Activated CD4-positive, alpha-beta T cell treated with anti-CD3 and anti-CD28 coated beads, Interleukin-2, amount 50 U/mL, for 48 hours (primary cell): ENCODE measurements at regions not wholly inside any gene's neighbourhood (a gene's known extent, or its start where the extent isn't known, plus 50 kb on each side); places are given as distances from the start of the nearest gene placed in this dataset.

Experiments
- DNase-seq, 2 experiments: peaks; one replicate each; pipeline ENCODE4 v3.0.0-alpha.2; 2020

DNA sequence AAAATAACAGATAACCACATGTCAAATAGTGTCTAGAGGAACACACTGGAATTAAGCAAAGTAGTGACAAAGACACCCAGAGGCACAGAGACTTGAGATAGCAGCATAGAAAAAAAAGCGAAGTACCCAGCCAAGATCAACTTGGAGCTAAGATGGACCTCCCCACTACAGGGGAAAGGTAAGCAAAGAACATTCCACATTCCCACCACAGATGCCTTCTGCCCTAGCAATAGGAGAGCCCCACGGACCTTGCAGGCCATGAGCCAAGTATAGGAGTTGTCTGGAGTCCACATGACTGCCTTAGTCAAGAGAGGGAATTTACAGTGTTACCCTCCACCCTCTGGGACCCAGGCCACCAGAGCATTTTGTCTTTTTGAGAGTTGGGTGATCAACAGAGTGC is 110.7 kb upstream of the SPRY2 start:
- DNase-seq, result no peak

- no peak for DNase-seq
These were observed 109.5 kb upstream of the SPRY2 start for GRCh38 chr13:80450386-80450785.

GRCh38 chr13:80448725-80449124 is 107.8 kb upstream of the SPRY2 start:
- DNase-seq, result no peak

DNA sequence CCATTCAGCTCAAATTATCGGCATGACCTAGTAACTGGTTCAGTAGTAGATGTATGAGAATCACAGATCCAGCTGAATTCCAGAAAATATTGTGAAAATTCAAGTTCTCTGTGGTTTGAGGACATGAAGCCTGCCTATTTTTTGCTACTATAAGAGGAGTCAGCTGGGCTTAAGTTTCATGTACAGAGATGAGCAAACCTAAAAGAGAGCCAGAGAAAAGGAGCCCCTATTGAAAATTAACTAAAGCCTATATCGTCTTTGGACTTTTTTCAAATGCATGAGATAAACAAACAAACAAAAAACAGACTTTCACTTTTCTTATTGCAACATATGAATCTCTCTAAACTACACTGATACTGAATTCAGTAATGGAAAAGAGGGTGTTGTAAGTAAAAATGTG is 106.8 kb upstream of the SPRY2 start:
- no peak for DNase-seq

DNA sequence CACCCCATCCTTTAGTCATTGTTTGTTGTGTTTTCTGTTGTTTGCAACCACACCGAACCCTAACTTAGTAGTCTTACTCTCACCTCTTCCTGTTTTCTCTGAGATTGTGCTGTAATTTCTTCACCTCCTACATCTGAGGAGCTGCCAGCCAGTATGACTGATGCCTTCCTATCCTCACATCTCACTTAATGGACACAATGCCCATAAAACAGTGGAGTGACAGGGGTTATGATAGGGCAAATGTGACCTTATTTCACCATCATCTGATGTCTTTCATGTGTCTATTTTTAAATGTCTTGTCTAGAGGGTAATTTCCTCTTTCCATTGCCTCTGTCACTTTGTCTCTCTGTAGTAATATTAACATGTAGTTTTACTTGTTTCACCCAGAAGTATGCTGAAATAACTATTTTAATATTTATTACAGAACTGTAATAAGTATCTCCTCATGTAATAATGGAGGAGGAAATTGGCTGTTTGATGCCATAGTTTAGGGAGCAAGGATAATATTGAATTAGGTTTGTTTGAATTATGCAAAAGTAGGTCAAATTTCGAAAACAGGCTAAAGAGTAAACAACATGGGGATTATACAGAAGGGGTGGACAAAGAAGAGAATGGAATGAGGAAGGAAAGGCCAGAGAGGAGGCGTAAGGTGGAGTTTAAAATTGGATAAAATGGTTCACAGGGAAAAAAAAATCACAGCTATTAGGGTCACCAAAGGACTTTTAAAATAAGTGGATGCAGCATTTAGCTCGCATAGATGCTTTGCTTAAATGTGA is 103.5 kb upstream of the SPRY2 start:
- DNase-seq, result no peak

GRCh38 chr13:80442609-80443008 is 101.7 kb upstream of the SPRY2 start:
- DNase-seq, result no peak

- no peak for DNase-seq
These were observed 101.0 kb upstream of the SPRY2 start for GRCh38 chr13:80441968-80442367.

GRCh38 chr13:80438521-80438920 is 97.6 kb upstream of the SPRY2 start:
- DNase-seq, result no peak

DNA sequence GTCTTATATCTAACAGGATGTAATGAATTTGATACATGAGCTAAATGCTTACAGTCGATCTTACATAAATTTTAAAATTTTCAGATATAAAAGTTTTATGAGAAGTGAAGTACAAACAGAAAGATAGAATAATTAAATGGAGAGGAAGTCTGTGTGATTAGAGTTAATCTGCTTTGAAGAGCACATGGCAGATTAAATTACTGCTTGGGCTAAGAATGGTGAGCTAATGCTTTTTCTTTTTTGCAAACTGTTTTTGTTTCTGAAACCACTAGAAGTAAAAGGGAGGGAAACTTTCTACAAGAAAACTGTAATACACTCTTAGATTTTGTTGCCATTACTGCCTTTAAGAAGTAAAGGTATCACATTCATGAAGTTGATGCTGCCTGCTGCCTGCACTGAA is 96.3 kb upstream of the SPRY2 start:
- no peak for DNase-seq

GRCh38 chr13:80436571-80437169 is 95.7 kb upstream of the SPRY2 start:
- DNase-seq, result no peak

- DNase-seq, result no peak
These were observed 89.6 kb upstream of the SPRY2 start for GRCh38 chr13:80430561-80430960.

GRCh38 chr13:80428349-80429096 is 87.6 kb upstream of the SPRY2 start:
- DNase-seq, result no peak

GRCh38 chr13:80419416-80419815 is 78.5 kb upstream of the SPRY2 start:
- DNase-seq, result no peak

DNA sequence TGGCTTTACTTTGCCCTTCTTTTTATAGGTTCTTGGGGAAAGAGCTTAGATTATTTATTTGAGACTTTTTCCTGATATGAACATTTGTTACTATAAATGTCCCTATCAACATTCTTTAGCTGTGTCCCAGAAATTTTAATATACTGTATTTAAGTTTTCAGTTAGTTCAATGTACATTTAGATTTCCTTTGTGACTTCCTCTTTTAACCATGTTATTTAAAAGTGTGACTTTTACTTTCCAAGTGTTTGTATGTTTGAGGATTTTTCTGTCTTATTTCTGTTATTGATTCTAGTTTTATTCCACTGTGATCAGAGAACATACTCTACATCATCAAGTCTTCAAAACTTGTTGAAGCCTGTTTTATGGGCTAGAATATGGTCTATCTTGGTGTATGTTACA is 72.7 kb upstream of the SPRY2 start:
- DNase-seq, result no peak

DNA sequence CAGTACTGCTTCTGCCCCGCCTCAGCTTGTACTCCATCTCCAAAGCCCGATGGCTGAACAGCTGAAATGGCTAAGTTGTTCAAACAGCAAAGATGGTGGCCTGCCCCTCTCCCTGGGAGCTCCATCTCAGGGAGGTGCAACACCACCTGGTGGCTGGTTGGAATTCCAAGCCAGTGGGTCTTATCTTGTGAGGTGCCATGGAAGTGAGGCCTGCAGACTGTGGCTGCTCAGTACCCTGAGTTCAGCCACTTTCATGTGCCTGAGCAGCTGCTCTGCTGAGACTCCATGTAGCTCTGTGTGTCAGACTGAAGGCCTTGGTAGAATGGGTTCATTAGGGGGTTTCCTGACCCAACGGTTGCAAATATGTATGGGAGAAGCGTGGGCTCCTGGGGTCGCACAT is 67.3 kb upstream of the SPRY2 start:
- DNase-seq, result no peak

DNA sequence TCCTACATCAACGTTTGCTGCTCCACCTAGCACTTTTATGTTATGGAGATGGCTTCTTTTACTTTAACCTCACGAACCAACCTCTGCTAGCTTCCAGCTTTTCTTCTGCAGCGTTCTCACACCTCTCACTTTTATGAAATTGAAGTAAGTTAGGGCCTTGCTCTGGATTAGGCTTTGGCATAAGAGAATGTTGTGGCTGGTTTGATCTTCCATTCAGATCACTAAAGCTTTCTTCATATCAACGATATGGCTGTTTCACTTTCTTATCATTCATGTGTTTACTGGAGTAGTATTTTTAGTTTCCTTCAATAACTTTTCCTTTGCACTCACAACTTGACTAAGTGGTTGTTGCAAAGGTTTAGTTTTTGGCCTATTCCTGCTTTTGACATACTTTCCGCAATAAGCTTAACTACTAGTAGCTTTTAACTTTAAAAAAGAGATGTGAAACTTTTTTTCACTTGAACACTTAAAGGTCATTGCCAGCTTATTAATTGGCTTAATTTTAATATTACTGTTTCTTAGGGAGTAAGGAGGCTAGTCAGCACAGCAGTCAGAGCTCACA is 60.0 kb upstream of the SPRY2 start:
- no peak for DNase-seq

DNA sequence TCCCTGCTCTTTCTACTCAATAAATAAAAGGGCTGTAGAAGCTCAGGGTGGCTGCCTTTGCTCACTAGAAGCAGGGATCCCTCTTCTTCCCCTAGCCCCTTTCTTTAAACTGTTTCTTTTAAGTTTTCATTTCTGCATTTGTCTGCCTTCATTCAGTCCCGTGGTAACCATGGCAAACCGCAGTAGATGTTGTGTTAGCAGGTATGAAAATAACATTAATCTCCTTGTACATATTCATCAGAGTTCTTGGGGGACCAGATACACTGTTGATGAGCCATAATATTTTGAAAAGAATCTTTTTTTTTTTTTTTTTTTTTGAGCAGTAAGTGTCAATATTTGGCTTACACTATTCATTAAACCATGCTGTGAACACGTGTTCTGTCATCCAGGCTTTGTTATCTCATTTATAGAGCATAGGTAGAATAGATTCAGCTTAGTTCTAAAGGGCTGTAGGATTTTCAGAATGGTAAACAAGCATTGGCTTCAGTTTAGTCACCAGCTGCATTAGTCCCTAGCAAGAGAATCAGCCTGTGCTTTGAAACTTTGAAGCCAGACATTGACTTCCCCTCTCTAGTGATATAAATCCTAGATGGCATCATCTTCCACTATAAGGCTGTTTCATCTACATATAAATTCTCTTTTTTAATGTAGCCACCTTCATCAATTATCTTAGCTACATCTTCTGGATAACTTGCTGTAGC is 59.4 kb upstream of the SPRY2 start:
- DNase-seq, result no peak

DNA sequence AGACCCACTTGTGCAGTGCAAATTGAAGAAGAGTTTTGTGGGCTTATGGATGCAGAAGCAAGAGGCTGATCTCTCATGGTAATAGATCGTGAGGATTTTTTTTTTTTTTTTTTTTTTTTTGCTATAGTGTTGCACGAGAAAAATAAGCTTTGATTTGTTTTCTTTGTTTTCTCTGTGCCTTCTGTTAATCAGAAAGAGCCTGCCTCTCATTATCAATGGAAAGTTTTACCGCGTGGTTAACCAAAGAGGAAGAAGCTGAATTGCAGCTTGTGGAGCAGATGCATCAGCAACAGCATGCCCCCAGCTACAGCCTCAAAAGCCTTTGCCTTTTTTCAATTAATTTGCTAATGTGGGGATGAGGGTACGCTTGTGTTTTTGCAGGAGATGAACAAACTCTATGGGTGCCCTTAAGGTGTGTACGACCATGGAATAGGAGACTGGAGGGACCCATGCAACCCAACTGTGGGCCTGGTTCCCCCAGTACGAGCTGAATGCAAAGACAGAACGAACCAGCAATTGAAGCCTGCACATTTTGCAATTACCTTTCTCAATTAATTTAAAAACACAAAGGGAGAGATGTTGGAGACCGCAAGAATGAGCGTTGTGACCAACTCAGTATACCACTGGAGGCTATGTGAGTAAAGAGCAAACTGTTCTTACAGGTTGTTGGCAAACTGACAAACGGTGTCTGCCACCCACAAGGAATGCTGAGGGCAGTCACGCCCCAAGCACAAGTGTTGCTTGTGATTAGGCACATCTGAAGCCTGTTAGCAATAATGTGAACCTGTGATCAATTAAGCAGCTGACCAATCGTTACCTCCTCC is 58.6 kb upstream of the SPRY2 start:
- DNase-seq, result no peak
